Vagina (tissue), 2 donors: ENCODE measurements at regions not wholly inside any gene's neighbourhood (a gene's known extent, or its start where the extent isn't known, plus 50 kb on each side); places are given as distances from the start of the nearest gene placed in this dataset.

Experiments used
- POLR2A ChIP-seq, 2 donors: fragments of 450-650 bp; IDR thresholded peaks; one replicate each; pipeline ENCODE4 v1.6.1; 2017; ENCODE audit warnings: antibody characterized with exemption in 2 of 2, mild to moderate bottlenecking in 2 of 2, moderate library complexity in 2 of 2
- TF ChIP-seq, protein P1 (sequence below), 3 experiments: fragments of 450-650 bp in 2 of 3; fragments of 200-600 bp in 1 of 3; sonication (generic) in 1 of 3; IDR thresholded peaks; one replicate each; pipeline ENCODE4 v1.5.1; 2017 to 2019; ENCODE audit warnings: antibody characterized with exemption in 3 of 3, mild to moderate bottlenecking in 2 of 3, moderate library complexity in 2 of 3

DNA sequence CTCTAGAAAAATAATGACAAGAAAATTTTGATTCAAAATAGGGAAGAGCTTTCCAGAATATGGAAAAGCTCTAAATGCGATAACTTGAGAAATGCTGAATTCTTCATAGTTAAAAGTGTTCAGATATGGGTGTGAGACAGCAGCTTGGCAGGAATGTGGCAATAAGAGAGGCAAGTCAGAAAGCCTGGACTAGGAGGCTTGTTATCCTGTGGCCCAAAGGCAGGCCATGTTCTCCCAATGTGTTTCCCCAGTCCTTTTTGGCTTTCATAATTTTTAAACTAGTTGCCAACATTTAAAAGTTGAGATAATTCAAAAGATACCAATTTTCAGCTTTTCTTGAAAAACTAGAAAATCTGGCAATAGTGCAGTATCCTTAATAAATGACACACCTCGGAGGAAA, 366.3 kb upstream of the FANCL start:
- TF ChIP-seq, protein P1, sequence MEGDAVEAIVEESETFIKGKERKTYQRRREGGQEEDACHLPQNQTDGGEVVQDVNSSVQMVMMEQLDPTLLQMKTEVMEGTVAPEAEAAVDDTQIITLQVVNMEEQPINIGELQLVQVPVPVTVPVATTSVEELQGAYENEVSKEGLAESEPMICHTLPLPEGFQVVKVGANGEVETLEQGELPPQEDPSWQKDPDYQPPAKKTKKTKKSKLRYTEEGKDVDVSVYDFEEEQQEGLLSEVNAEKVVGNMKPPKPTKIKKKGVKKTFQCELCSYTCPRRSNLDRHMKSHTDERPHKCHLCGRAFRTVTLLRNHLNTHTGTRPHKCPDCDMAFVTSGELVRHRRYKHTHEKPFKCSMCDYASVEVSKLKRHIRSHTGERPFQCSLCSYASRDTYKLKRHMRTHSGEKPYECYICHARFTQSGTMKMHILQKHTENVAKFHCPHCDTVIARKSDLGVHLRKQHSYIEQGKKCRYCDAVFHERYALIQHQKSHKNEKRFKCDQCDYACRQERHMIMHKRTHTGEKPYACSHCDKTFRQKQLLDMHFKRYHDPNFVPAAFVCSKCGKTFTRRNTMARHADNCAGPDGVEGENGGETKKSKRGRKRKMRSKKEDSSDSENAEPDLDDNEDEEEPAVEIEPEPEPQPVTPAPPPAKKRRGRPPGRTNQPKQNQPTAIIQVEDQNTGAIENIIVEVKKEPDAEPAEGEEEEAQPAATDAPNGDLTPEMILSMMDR (IDR thresholded peaks at IDR 0.05): no peak
- no peak for TF ChIP-seq POLR2A (IDR thresholded peaks at IDR 0.05)
